GM03348 (cell line): ENCODE measurements at regions not wholly inside any gene's neighbourhood (a gene's known extent, or its start where the extent isn't known, plus 50 kb on each side); places are given as distances from the start of the nearest gene placed in this dataset.

Experiments
- DNase-seq: peaks from one replicate; pipeline ENCODE4 v3.0.0; 2012; ENCODE audit warnings: low spot score

GRCh38 chr13:23488442-23488841 lies 54.9 kb upstream of the SACS start:
- DNase-seq, result no peak

GRCh38 chr13:23496255-23496654 lies 62.8 kb upstream of the SACS start:
- no peak for DNase-seq

- no peak for DNase-seq
Observed at GRCh38 chr13:23497191-23497590, 63.7 kb upstream of the SACS start.

- peak; percentile 70 for DNase-seq
Observed at GRCh38 chr13:23500849-23501248, 67.3 kb upstream of the SACS start.

GRCh38 chr13:23504180-23504579 lies 66.0 kb upstream of the TNFRSF19 start:
- peak; percentile 49 for DNase-seq

GRCh38 chr13:23505007-23505406 lies 65.2 kb upstream of the TNFRSF19 start:
- peak; percentile 52 for DNase-seq

GRCh38 chr13:23506071-23506806 lies 64.0 kb upstream of the TNFRSF19 start:
- DNase-seq, result no peak

GRCh38 chr13:23506807-23507291 lies 63.4 kb upstream of the TNFRSF19 start:
- DNase-seq, result peak; percentile 42

GRCh38 chr13:23509781-23510543 lies 60.2 kb upstream of the TNFRSF19 start:
- DNase-seq, result peak; percentile 65

- DNase-seq, result no peak
Observed at GRCh38 chr13:23510544-23510916, 59.7 kb upstream of the TNFRSF19 start.

GRCh38 chr13:23510979-23511735 lies 59.1 kb upstream of the TNFRSF19 start:
- DNase-seq, result peak; percentile 33

- DNase-seq, result no peak
Observed at GRCh38 chr13:23512762-23513395, 57.3 kb upstream of the TNFRSF19 start.

- no peak for DNase-seq
Observed at GRCh38 chr13:23513455-23513854, 56.8 kb upstream of the TNFRSF19 start.

GRCh38 chr13:23514076-23514475 lies 56.1 kb upstream of the TNFRSF19 start:
- DNase-seq, result no peak

GRCh38 chr13:23515116-23515515 lies 55.1 kb upstream of the TNFRSF19 start:
- no peak for DNase-seq

GRCh38 chr13:23516190-23516589 lies 54.0 kb upstream of the TNFRSF19 start:
- no peak for DNase-seq

- DNase-seq, result no peak
Observed at GRCh38 chr13:23516702-23517101, 53.5 kb upstream of the TNFRSF19 start.

GRCh38 chr13:23518231-23518630 lies 52.0 kb upstream of the TNFRSF19 start:
- DNase-seq, result no peak
